Activated CD4-positive, alpha-beta T cell treated with anti-CD3 and anti-CD28 coated beads for 48 hours (primary cell): ENCODE measurements at regions not wholly inside any gene's neighbourhood (a gene's known extent, or its start where the extent isn't known, plus 50 kb on each side); places are given as distances from the start of the nearest gene placed in this dataset.
"Not testable (repeated sequence)": the region's sequence is repeated elsewhere in the genome, so short reads cannot be mapped to it uniquely, and the experiment has no call there.

Experiments
- DNase-seq: peaks from one replicate; pipeline ENCODE4 v3.0.0-alpha.2; 2020

- DNase-seq = no peak
Measured at GRCh38 chr18:22504251-22505030, 86.7 kb upstream of the CTAGE1 start.

- DNase-seq = no peak
Measured at GRCh38 chr18:22505141-22505591, 87.5 kb upstream of the CTAGE1 start.

GRCh38 chr18:22507055-22507454 is 89.3 kb upstream of the CTAGE1 start:
- no peak for DNase-seq

DNA sequence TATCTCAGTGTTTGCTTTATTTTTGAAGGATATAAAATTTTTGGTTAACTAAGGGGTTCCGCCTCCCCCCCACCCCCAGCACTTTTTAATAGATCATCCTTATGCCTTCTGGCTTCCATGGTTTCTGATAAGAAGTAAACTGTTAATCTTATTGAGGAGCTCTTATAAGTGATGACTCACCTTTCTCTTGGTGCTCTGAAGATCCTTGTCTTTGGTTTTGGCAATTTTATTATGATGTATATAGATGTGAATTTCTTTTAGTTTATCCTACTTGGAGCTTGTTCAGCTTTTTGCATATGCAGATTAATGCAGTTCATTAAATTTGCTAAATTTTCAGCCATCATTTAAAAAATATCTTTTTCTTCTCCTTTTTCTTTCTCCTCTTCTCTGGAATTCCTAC is 91.7 kb upstream of the CTAGE1 start:
- DNase-seq = no peak

DNA sequence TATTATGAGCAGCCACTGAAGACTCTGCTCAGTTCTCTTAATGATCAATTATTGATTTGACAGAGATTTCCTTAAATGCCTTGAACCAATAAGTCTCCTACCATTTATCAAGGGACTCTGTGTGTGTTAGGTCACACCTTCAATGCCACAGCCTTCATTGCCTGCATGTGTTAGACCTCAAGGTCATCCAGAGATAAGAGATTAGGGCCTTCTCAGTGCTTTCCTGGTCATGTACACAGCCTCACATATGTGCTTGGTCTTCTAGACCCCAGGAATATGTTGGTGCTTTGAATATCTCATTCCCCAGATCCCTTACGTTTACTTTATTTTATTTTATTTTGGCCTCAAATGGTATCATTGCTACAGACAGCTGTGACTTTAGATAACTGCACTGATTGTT is 93.0 kb upstream of the CTAGE1 start:
- no peak for DNase-seq

GRCh38 chr18:22513721-22514481 is 96.2 kb upstream of the CTAGE1 start:
- DNase-seq = no peak

DNA sequence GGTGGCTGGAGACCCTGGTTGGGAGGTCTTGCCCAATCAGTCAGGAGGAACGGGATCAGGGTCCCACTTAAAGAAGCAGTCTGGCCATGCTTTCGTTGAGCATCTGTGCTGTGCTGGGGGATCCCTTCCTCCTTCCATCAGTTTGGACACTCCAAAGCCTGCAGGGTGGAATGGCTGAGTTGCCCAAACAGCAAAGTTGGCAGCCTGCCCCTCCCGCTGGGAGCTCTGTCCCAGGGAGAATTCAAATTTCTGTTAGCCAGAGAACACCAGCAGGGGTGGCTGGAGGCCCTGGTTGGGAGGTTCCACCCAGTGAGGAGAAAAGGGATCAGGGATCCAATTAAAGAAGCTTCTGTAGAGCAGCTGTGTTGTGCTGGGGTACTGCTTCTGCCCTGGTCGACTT is 96.9 kb upstream of the CTAGE1 start:
- DNase-seq = no peak

DNA sequence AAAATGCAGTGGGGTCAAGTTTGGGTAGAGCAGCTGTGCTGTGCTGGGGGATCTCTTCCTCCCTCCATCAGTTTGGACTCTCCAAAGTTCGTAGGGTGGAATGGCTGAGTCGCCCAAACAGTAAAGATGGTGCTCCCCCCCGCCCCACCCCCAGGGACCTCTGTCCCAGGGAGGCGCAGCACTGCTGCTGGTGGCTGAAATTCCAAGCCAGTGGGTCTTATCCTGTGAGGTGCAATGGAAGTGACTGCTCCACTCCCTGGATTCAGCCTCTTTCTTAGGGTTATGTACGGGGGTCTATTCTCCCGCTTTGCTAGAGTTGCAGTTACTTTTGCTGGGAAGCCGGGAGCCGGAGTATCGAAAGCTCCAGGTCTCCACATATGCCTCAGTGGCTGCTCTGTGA is 97.5 kb upstream of the CTAGE1 start:
- no peak for DNase-seq

DNA sequence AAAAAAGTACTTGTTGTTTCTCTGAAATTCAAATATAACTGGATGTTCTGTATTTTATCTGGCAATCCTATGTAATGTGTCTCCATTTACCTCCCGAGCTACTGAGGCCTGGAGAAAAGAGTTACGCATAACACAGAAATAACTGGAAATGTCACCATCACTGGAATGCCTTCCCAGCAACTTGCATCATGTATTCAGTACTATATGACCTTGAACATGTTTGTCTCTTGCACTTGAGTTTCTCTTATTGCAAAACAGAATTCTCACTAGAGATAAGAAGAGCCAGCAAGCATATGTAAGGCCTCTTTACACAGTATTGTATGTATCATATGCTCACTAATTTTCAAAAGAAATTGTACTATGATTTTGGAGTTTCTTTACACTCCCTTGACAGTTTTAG is 99.6 kb upstream of the CTAGE1 start:
- no peak for DNase-seq

GRCh38 chr18:22521026-22521707 is 103.5 kb upstream of the CTAGE1 start:
- no peak for DNase-seq

- no peak for DNase-seq
Measured at GRCh38 chr18:22523481-22523880, 105.8 kb upstream of the CTAGE1 start.

GRCh38 chr18:22524783-22525182 is 107.1 kb upstream of the CTAGE1 start:
- no peak for DNase-seq

- DNase-seq = no peak
Measured at GRCh38 chr18:22525313-22525712, 107.6 kb upstream of the CTAGE1 start.

- DNase-seq = no peak
Measured at GRCh38 chr18:22525883-22526282, 108.2 kb upstream of the CTAGE1 start.

GRCh38 chr18:22528291-22528690 is 110.6 kb upstream of the CTAGE1 start:
- DNase-seq = no peak

- DNase-seq = not testable (repeated sequence)
Measured at GRCh38 chr18:22534706-22535105, 117.0 kb upstream of the CTAGE1 start.

- no peak for DNase-seq
Measured at GRCh38 chr18:22536558-22536957, 118.8 kb upstream of the CTAGE1 start.

- DNase-seq = no peak
Measured at GRCh38 chr18:22538426-22538825, 120.7 kb upstream of the CTAGE1 start.

DNA sequence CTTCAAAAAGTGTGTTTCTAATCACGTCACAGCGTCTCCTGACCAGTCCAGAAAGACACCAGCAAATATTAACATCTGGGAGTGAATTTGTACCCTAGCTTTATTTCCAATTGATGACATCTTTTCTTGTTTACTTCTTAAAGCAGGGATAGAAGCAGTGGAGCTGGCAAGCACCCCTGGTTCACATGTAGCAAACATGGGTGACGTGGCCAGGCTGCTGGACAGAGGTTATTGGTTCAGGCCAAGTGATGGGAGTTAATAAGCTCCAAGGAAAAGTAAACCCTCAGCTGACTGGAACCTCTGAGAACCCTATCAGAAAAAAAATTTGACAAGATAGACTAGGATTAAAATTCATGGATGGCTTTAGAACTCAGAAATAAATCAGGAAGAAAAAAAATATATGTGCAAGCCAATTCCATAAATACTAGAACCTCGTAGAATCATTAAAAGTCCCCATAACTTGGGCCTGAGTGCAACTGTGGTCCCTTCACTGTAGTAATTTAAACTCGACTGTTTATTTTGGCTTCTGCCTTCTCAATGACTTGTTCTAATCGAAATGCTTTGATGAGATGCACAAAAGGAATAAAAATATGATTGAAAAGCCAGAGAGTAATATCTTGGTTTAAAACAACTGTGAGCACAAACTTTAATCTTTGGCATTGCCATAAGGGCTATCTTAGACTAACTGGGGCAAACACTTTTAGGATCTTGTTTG is 121.5 kb upstream of the CTAGE1 start:
- DNase-seq = no peak

GRCh38 chr18:22541232-22541631 is 123.5 kb upstream of the CTAGE1 start:
- no peak for DNase-seq

GRCh38 chr18:22542406-22542835 is 124.7 kb upstream of the CTAGE1 start:
- DNase-seq = no peak

GRCh38 chr18:22543769-22544168 is 126.1 kb upstream of the CTAGE1 start:
- DNase-seq = no peak

- no peak for DNase-seq
Measured at GRCh38 chr18:22544626-22545025, 126.9 kb upstream of the CTAGE1 start.
